Colonic mucosa (tissue), 4 donors: ENCODE measurements at regions not wholly inside any gene's neighbourhood (a gene's known extent, or its start where the extent isn't known, plus 50 kb on each side); places are given as distances from the start of the nearest gene placed in this dataset.

Source experiments
- DNase-seq: peaks from one replicate; pipeline ENCODE4 v3.0.0-alpha.2; 2020
- H3K27ac ChIP-seq: fragments of 200-600 bp; one replicate; pipeline ENCODE4 v1.8.0; 2021
- H3K27me3 ChIP-seq: fragments of 200-600 bp; one replicate; pipeline ENCODE4 v1.8.0; 2021
- H3K36me3 ChIP-seq: fragments of 200-600 bp; one replicate; pipeline ENCODE4 v1.8.0; 2021
- H3K4me1 ChIP-seq: fragments of 200-600 bp; one replicate; pipeline ENCODE4 v1.8.0; 2021; ENCODE audit warnings: mild to moderate bottlenecking
- H3K4me3 ChIP-seq: fragments of 200-600 bp; one replicate; pipeline ENCODE4 v1.8.0; 2021
- H3K9ac ChIP-seq, 2 donors: one replicate each; pipeline ENCODE4 v1.7.0; 2013; ENCODE audit warnings: control low read depth in 2 of 2, low read depth in 2 of 2, low read length in 2 of 2
- H3K9me3 ChIP-seq: fragments of 200-600 bp; one replicate; pipeline ENCODE4 v1.8.0; 2021
- intact Hi-C: fragments of 100-400 bp; cut with DNase I; formaldehyde crosslinking; loops from one replicate; pipeline ENCODE4 v1.14.1; 2022
- TF ChIP-seq, protein P1 (sequence below): fragments of 200-600 bp; IDR thresholded peaks from one replicate; pipeline ENCODE4 v1.8.0; 2022; ENCODE audit warnings: antibody characterized with exemption, mild to moderate bottlenecking
- donor health status: healthy.
- donor health status: DM: no; HTN: no; CAD: no.
- donor health status: DM: no; HTN: no; CAD: no.

DNA sequence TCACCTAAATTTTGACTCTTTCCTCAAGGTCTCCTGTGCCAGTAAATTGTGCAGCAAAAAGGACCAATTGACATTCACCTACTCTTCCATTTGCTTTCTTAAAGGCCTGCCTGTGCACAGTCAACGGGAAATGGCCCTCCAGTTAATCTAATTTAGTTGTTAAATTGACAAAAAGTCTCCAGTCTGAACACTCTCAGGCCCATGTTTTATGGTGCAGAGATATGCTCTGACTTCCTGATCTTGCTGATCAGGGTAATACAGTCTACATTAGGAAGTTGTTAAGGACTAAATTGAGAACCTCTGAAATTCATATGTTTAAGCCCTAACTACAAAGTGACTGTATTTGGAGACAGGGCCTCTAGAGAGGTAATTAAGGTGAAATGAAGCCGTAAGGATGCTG lies 133.6 kb upstream of the IL15 start:
- DNase-seq = no peak
- H3K27me3 ChIP-seq = no peaks in the 10 kb centered on the region
- no peak overlapping the region for H3K27ac ChIP-seq
- TF ChIP-seq, protein P1, sequence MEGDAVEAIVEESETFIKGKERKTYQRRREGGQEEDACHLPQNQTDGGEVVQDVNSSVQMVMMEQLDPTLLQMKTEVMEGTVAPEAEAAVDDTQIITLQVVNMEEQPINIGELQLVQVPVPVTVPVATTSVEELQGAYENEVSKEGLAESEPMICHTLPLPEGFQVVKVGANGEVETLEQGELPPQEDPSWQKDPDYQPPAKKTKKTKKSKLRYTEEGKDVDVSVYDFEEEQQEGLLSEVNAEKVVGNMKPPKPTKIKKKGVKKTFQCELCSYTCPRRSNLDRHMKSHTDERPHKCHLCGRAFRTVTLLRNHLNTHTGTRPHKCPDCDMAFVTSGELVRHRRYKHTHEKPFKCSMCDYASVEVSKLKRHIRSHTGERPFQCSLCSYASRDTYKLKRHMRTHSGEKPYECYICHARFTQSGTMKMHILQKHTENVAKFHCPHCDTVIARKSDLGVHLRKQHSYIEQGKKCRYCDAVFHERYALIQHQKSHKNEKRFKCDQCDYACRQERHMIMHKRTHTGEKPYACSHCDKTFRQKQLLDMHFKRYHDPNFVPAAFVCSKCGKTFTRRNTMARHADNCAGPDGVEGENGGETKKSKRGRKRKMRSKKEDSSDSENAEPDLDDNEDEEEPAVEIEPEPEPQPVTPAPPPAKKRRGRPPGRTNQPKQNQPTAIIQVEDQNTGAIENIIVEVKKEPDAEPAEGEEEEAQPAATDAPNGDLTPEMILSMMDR = no peak
- H3K36me3 ChIP-seq = no peaks in the 10 kb centered on the region
- intact Hi-C loops = no loop called here
- H3K4me3 ChIP-seq = no peak overlapping the region
- no peak overlapping the region for H3K9ac ChIP-seq
- H3K4me1 ChIP-seq = no peaks in the 10 kb centered on the region
- no peaks in the 10 kb centered on the region for H3K9me3 ChIP-seq

DNA sequence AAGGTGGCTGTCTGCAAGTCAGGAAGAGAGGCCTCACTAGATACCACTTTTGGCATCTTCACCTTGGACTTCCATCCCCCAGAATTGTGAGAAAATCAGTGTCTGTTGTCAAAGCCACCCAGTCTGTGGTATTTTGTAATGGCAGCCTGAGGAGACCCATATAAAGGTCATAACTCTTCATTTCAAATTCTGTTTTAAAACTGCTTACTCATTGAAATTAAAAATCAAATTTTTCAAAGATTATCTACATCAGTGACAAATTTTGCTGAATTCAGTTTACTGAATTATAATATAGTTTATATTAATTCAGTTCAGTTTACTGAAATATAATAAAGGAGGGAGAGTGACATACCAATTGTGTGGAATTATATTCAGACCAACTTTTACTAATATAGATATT lies 133.1 kb upstream of the IL15 start:
- Histone ChIP-seq H3K9me3 (no peaks in the 10 kb centered on the region), H3K27ac (no peak overlapping the region), H3K27me3 (no peaks in the 10 kb centered on the region), H3K36me3 (no peaks in the 10 kb centered on the region), H3K4me1 (no peaks in the 10 kb centered on the region), H3K9ac (no peak overlapping the region), H3K4me3 (no peak overlapping the region)
- DNase-seq = no peak
- TF ChIP-seq, protein P1 = no peak
- intact Hi-C loops = no loop called here

DNA sequence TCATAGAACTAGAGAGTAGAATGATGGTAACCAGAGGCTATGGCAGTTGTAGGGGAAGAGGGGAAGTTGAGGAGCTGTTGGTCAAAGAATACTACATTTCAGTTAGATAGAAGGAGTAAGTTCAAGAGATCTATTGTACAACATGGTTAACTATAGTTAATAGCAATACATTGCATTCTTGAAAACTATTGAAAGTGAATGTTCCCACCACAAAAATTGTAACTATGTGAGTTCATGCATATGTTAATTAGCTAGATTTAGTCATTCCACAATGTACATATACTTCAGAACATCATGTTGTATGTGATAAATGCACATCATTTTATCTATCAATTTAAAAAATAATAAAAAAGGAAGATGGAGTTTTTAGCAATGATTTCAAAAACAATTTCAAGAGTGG lies 125.3 kb upstream of the IL15 start:
- no peak for DNase-seq
- intact Hi-C loops = no loop called here

DNA sequence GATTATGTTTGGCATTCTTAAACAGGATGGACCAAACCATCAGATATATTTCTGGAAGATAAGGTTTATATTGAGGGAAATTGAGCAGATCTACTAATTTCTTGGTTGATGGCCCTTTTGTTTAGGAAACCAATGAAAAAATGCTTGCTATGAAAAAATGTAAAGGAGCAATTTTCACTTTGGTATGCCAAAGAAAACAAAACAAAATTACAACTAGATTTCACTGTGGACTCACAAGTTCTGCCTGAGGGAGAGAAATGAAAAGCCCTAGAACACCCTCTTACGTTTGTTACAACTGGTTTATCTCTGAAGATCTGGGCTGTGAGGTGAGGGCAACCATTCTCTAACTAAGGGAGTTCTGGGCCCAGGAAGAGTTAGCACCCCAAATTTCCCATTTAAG lies 122.5 kb upstream of the IL15 start:
- DNase-seq = no peak
- no peak overlapping the region for H3K4me3 ChIP-seq
- no peak overlapping the region for H3K27ac ChIP-seq
- H3K36me3 ChIP-seq = no peaks in the 10 kb centered on the region
- H3K4me1 ChIP-seq = no peaks in the 10 kb centered on the region
- intact Hi-C loops = no loop called here
- no peaks in the 10 kb centered on the region for H3K9me3 ChIP-seq
- TF ChIP-seq, protein P1 = no peak
- H3K9ac ChIP-seq = no peak overlapping the region
- H3K27me3 ChIP-seq = no peaks in the 10 kb centered on the region

More for the DNA sequence above, 125.3 kb upstream of the IL15 start:
- Histone ChIP-seq H3K36me3 (no peaks in the 10 kb centered on the region), H3K4me1 (no peaks in the 10 kb centered on the region), H3K4me3 (no peak overlapping the region), H3K9me3 (no peaks in the 10 kb centered on the region), H3K9ac (no peak overlapping the region), H3K27ac (no peak overlapping the region), H3K27me3 (no peaks in the 10 kb centered on the region)
- TF ChIP-seq, protein P1 = no peak

DNA sequence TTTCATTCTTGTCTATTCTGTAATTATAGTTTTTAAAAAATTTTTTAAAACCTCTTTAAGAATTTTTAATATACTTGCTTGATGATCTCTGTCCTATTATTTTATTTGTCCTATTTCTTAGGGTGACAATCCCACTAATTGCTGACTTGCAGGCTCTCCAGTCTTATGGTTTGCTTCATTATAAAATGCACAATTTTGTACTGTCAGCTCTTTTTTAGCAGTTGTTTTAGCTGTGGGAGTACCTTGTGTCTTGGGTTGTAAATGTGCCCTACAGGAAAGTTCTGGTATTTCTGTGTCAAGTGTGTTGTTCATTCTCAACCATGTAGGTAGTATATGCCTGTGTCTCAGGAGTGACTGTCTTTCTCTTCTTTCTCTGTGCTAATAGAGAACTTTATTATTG lies 118.2 kb upstream of the IL15 start:
- Histone ChIP-seq H3K9ac (no peak overlapping the region), H3K27ac (no peak overlapping the region), H3K4me3 (no peak overlapping the region), H3K27me3 (no peaks in the 10 kb centered on the region), H3K9me3 (no peaks in the 10 kb centered on the region), H3K36me3 (no peaks in the 10 kb centered on the region), H3K4me1 (no peaks in the 10 kb centered on the region)
- intact Hi-C loops = no loop called here
- DNase-seq = no peak
- TF ChIP-seq, protein P1 = no peak

DNA sequence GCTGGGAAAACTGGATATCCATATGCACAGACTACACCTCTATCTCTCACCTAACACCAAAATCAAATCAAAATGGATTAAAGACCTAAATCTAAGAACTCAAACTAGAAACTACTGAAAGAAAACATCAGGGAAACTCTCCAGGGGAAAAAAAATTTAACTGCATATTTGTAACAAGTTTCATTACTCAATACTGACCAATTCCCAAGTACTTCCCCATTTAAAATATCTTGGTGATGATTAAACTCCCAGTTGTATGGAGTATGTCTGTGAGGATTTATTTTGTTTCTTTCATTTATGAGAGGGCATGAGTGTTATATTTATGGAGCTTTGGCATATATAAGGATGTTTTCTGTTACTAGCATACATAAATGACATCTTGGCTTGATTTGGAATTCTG lies 112.3 kb upstream of the IL15 start:
- no peak overlapping the region for H3K27ac ChIP-seq
- no peaks in the 10 kb centered on the region for H3K36me3 ChIP-seq
- no peak overlapping the region for H3K4me3 ChIP-seq
- H3K4me1 ChIP-seq = no peaks in the 10 kb centered on the region
- H3K9ac ChIP-seq = no peak overlapping the region
- no peaks in the 10 kb centered on the region for H3K27me3 ChIP-seq
- no peak for DNase-seq
- no peaks in the 10 kb centered on the region for H3K9me3 ChIP-seq
- intact Hi-C loops = no loop called here
- TF ChIP-seq, protein P1 = no peak
